HCT116 (cell line): ENCODE measurements at regions not wholly inside any gene's neighbourhood (a gene's known extent, or its start where the extent isn't known, plus 50 kb on each side); places are given as distances from the start of the nearest gene placed in this dataset.

Experiments
- ATAC-seq: fragments of 200-7000 bp; cut with Tn5 transposase; 2 replicates; pipeline ENCODE4 v1.9.1; 2020; ENCODE audit warnings: mild to moderate bottlenecking, moderate library complexity
- BruUV-seq: library from RNA; stranded (reverse); fragments of 400-500 nt; replicated peaks from 2 replicates; lab custom pipeline; 2021; lab: Mats Ljungman, UMichigan
- CTCF ChIA-PET: fragments of 300-600 bp; sonication (Branson Sonifier 250); formaldehyde crosslinking; loops from one replicate; lab custom pipeline; 2021; ENCODE audit warnings: antibody characterized with exemption; lab: Charles Lee
- POLR2A ChIA-PET: fragments of 300-600, 350-600 bp; sonication (Branson Sonifier 250); formaldehyde crosslinking; loops from one replicate; lab custom pipeline; 2021; ENCODE audit warnings: antibody characterized with exemption; lab: Charles Lee
- RAD21 ChIA-PET, 2 experiments: fragments of 300-600 bp; sonication (Branson Sonifier 250); formaldehyde crosslinking; loops; one replicate each; lab custom pipeline; 2023; ENCODE audit warnings: low total read pairs in 2 of 2; ENCODE audit not compliant: uncharacterized antibody in 2 of 2, unreplicated experiment in 2 of 2, low non-redundant PET in 1 of 2; lab: Charles Lee
- DNase-seq: peaks from one replicate; pipeline ENCODE4 v3.0.0-alpha.2; 2010; ENCODE audit warnings: low read depth, low spot score
- H2AFZ ChIP-seq: fragments of 200-600 bp; shearing (Covaris generic), sonication (generic); 2 replicates; pipeline ENCODE4 v1.6.1; 2017; ENCODE audit warnings: low read depth, mixed run types, mixed read lengths, antibody characterized with exemption, low read length; ENCODE audit not compliant: poor library complexity, severe bottlenecking
- H3K27ac ChIP-seq: 2 replicates; pipeline ENCODE4 v1.5.1; 2012; ENCODE audit warnings: low read depth, low read length
- H3K27me3 ChIP-seq: fragments of 200-600 bp; sonication (generic); 2 replicates; pipeline ENCODE4 v1.6.1; 2016; ENCODE audit warnings: mixed run types, low read length, mixed read lengths; ENCODE audit not compliant: insufficient read depth
- H3K36me3 ChIP-seq, 2 experiments: fragments of 200-500 bp in 1 of 2; fragments of 200-600 bp in 1 of 2; sonication (Bioruptor generic) in 1 of 2; sonication (generic) in 1 of 2; 2 replicates each; pipeline versions ENCODE4 v1.5.1 to v1.6.1; 2014 to 2016; ENCODE audit warnings: low read length in 2 of 2, inconsistent platforms in 1 of 2, mixed read lengths in 1 of 2, mixed run types in 1 of 2; ENCODE audit not compliant: insufficient read depth in 2 of 2, control insufficient read depth in 1 of 2
- H3K4me1 ChIP-seq, 2 experiments: fragments of 200-600 bp in 1 of 2; sonication (generic) in 1 of 2; 2 replicates each; pipeline versions ENCODE4 v1.5.1 to v1.6.1; 2012 to 2017; ENCODE audit warnings: low read length in 2 of 2, inconsistent platforms in 1 of 2, mild to moderate bottlenecking in 1 of 2, mixed read lengths in 1 of 2, mixed run types in 1 of 2, moderate library complexity in 1 of 2; ENCODE audit not compliant: insufficient read depth in 2 of 2, control insufficient read depth in 1 of 2
- H3K4me2 ChIP-seq: fragments of 200-600 bp; sonication (generic); 2 replicates; pipeline ENCODE4 v1.6.1; 2017; ENCODE audit warnings: mixed run types, low read length, mixed read lengths
- H3K4me3 ChIP-seq, 2 experiments: fragments of 200-600 bp in 1 of 2; sonication (generic) in 1 of 2; replicated peaks in 1 of 2; 2 replicates each; pipeline ENCODE4 v1.5.1; 2011 to 2016; ENCODE audit warnings: low read length in 2 of 2, control low read depth in 1 of 2, low read depth in 1 of 2, mild to moderate bottlenecking in 1 of 2, mixed read lengths in 1 of 2, mixed run types in 1 of 2
- H3K79me2 ChIP-seq: fragments of 200-600 bp; sonication (generic); 2 replicates; pipeline ENCODE4 v1.6.1; 2017; ENCODE audit warnings: mild to moderate bottlenecking, mixed run types, low read length, moderate library complexity, mixed read lengths; ENCODE audit not compliant: insufficient read depth
- H3K9ac ChIP-seq: fragments of 200-600 bp; sonication (generic); 2 replicates; pipeline ENCODE4 v1.6.1; 2016; ENCODE audit warnings: low read length, mixed read lengths
- H3K9me2 ChIP-seq: fragments of 200-600 bp; sonication (generic), shearing (Covaris generic); 2 replicates; pipeline ENCODE4 v1.6.1; 2017; ENCODE audit warnings: mixed run types, mild to moderate bottlenecking, moderate library complexity; ENCODE audit not compliant: insufficient read depth
- H3K9me3 ChIP-seq, 2 experiments: fragments of 200-500 bp in 1 of 2; fragments of 200-600 bp in 1 of 2; sonication (Bioruptor generic) in 1 of 2; sonication (generic) in 1 of 2; 2 replicates each; pipeline ENCODE4 v1.6.1; 2014 to 2017; ENCODE audit warnings: low read length in 2 of 2, mixed read lengths in 2 of 2, inconsistent platforms in 1 of 2, low read depth in 1 of 2, mild to moderate bottlenecking in 1 of 2, mixed run types in 1 of 2, moderate library complexity in 1 of 2; ENCODE audit not compliant: control insufficient read depth in 1 of 2, insufficient read depth in 1 of 2
- H4K20me1 ChIP-seq: fragments of 200-600 bp; sonication (generic), shearing (Covaris generic); 2 replicates; pipeline ENCODE4 v1.6.1; 2017; ENCODE audit warnings: mixed run types, mild to moderate bottlenecking, moderate library complexity; ENCODE audit not compliant: insufficient read depth
- CEBPB ChIP-seq: IDR thresholded peaks from 2 replicates; pipeline ENCODE4 v1.6.1; 2012; ENCODE audit warnings: low read depth
- ELF1 ChIP-seq: IDR thresholded peaks from 2 replicates; pipeline ENCODE4 v1.6.1; 2012; ENCODE audit warnings: low read depth, borderline replicate concordance
- EZH2phosphoT487 ChIP-seq: fragments of 200-600 bp; IDR thresholded peaks from 2 replicates; pipeline ENCODE4 v1.6.1; 2018; ENCODE audit warnings: antibody characterized with exemption, borderline replicate concordance
- FOSL1 ChIP-seq: IDR thresholded peaks from 2 replicates; pipeline ENCODE4 v1.6.1; 2012; ENCODE audit warnings: low read depth
- JUND ChIP-seq: IDR thresholded peaks from 2 replicates; pipeline ENCODE4 v1.6.1; 2012
- MAX ChIP-seq: IDR thresholded peaks from 2 replicates; pipeline ENCODE4 v1.6.1; 2012
- POLR2AphosphoS5 ChIP-seq: IDR thresholded peaks from 2 replicates; pipeline ENCODE4 v1.6.1; 2011; ENCODE audit warnings: mild to moderate bottlenecking, low read depth, low read length, moderate library complexity
- RAD21 ChIP-seq: IDR thresholded peaks from 2 replicates; pipeline ENCODE4 v1.6.1; 2012; ENCODE audit warnings: low read depth, mild to moderate bottlenecking
- SIN3A ChIP-seq: IDR thresholded peaks from 2 replicates; pipeline ENCODE4 v1.6.1; 2012; ENCODE audit warnings: low read depth
- SRF ChIP-seq: IDR thresholded peaks from 2 replicates; pipeline ENCODE4 v1.6.1; 2012; ENCODE audit warnings: low read depth
- YY1 ChIP-seq: IDR thresholded peaks from 2 replicates; pipeline ENCODE4 v1.6.1; 2011; ENCODE audit warnings: low read length, low read depth, moderate library complexity, mild to moderate bottlenecking; ENCODE audit not compliant: insufficient replicate concordance; ENCODE audit errors: extremely low read depth
- ZBTB33 ChIP-seq: IDR thresholded peaks from 2 replicates; pipeline ENCODE4 v1.6.1; 2011; ENCODE audit warnings: mild to moderate bottlenecking, low read length, moderate library complexity; ENCODE audit not compliant: insufficient replicate concordance; ENCODE audit errors: extremely low read depth
- ZFX ChIP-seq: fragments of 450-650 bp; IDR thresholded peaks from 2 replicates; pipeline ENCODE4 v1.6.1; 2017
- ZNF274 ChIP-seq: fragments of 200-500 bp; sonication (Bioruptor generic); IDR thresholded peaks from 2 replicates; pipeline ENCODE4 v1.6.1; 2014; ENCODE audit warnings: mild to moderate bottlenecking, low read depth, low read length, inconsistent platforms
- intact Hi-C: fragments of 100-400 bp; cut with micrococcal nuclease; formaldehyde crosslinking; loops from 2 replicates; pipeline ENCODE4 v1.10.0; 2022

DNA sequence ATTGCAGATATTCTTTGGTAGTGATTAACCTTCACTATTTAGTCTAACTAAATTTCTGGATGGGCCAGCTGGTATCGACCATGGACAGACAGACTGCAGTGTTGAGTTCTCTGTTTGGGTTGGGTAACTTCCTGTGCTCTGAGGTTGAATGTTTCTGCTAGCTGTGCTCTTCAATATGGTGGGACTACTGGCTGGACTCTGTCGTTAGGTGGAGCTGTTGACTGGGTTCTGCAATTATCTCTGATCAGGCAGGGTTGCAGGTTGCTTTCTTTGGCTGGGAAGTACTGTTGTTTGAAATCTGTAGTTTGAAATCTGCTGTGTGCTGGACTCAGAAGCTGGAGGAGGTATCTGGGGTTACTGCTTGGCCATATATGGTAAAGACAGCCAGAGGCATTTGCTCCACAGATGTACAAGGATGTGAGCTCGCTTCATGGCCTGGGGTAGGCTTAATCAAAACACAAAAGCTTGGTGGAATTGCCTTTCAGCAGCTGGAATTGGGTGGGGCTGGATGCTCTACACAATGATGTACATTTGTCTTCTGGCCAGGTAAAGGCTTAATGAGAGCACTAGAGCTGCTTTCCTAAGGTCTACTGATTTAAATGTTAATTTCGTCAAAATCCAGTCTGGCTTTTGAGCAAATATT is 1472.0 kb downstream of the FAM133A start:
- BruUV-seq = no TSS peak
- no peak for ATAC-seq

More for the DNA sequence above, 1472.0 kb downstream of the FAM133A start:
- Histone ChIP-seq H3K9ac (no peak overlapping the region), H3K36me3 (no peaks in the 10 kb centered on the region), H4K20me1 (no peaks in the 10 kb centered on the region), H3K27ac (no peak overlapping the region), H3K4me2 (no peak overlapping the region), H3K79me2 (no peaks in the 10 kb centered on the region), H3K9me2 (no peaks in the 10 kb centered on the region), H3K27me3 (no peaks in the 10 kb centered on the region), H3K4me1 (no peaks in the 10 kb centered on the region), H2AFZ (no peak overlapping the region), H3K9me3 (no peaks in the 10 kb centered on the region), H3K4me3 (no peak overlapping the region)
- POLR2A ChIA-PET = no interaction called here
- CTCF ChIA-PET = no interaction called here
- intact Hi-C loops = no loop called here
- no peak for DNase-seq
- RAD21 ChIA-PET = no interaction called here
- TF ChIP-seq ZNF274 (no peak), MAX (no peak), SIN3A (no peak), ZFX (no peak), YY1 (no peak), ZBTB33 (no peak), SRF (no peak), POLR2AphosphoS5 (no peak), JUND (no peak), CEBPB (no peak), ELF1 (no peak), EZH2phosphoT487 (no peak), FOSL1 (no peak), RAD21 (no peak)
